ENCODE measurements at regions not wholly inside any gene's neighbourhood (a gene's known extent, or its start where the extent isn't known, plus 50 kb on each side); places are given as distances from the start of the nearest gene placed in this dataset.

- DNase-seq, result no peak
Measured at GRCh38 chr2:105617631-105618350, 126.9 kb upstream of the NCK2 start.

GRCh38 chr2:105615305-105615704 lies 129.4 kb upstream of the NCK2 start:
- DNase-seq, result no peak

DNA sequence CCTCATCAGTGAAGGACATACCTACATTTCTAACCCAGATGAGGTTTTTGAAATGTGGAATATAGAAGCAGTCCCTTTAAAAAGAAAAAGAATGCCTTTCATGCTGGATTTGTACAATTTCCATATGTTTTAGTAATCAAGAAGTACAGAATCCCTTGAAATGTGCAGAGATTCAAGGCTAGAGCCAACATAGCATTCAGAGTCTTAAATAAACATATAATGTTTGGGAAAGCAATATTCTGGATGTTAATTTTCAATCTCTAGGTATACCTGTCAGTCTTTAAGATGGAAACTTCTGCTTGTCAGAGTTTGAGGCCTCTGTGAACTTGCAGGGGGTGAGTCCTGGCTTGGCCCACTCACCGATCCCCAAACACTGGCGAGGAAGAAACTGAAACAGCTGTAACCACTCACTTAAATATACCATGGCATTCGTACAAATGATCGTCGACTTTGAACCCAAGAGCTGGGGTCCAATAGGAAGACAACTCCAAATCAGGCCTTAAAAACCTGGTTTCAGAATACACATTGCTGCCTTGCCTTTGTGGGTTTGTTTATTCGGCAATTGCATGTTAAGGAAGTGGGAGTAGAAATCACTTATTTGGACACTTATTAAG lies 132.8 kb upstream of the NCK2 start:
- no peak for DNase-seq

GRCh38 chr2:105611333-105611637 lies 133.4 kb upstream of the NCK2 start:
- no peak for DNase-seq

- no peak for DNase-seq
Measured at GRCh38 chr2:105610576-105611332, 134.0 kb upstream of the NCK2 start.

DNA sequence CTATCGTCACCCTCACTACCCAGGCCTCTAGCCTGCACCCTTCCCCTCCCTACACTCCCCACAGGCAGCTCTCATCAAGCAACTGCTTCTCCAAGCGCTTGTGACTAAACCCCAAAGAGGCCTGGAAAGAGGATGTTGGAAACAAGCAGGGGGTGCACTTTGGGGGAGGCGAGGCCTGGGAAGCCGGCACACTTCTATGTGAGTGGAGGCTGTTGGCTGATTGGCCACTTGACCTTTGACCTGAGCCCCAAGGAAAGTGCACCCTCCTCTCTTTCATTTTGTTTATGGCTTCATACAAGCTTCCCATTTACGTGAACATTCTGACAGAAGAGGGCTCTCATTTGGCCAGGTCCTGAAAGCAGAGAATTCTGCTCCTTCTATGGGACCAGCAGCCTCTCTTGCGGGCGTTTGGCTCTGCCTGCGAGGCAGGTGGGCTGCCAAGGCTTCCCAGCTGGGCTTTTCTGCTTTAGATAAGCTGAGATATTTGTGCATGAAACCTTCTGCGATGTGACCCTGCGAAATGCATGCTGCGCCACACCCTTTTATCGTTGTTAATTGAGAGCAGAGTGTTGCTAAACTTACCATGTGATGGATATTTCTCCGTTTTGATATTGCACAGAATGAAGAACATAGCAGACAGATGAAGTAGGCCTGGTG lies 134.8 kb upstream of the NCK2 start:
- no peak for DNase-seq

- no peak for DNase-seq
Measured at GRCh38 chr2:105607920-105608504, 136.7 kb upstream of the NCK2 start.

DNA sequence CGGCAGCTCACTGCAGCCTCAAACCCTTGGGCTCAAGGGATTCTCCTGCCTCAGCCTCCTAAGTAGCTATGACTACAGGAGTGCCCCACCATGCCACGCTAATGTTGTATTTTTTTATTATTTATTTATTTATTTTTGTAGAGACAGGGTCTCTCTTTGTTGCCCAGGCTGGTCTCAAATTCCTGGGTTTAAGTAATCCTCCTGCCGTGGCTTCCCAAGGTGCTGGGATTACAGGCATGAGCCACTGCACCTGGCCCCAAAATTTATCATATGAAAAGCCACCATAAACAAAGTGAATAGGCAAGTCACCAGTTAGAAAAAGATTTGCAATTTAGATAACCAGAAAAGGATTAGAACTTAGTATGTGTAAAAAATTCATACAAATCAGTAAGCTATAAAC lies 138.6 kb upstream of the NCK2 start:
- no peak for DNase-seq

DNA sequence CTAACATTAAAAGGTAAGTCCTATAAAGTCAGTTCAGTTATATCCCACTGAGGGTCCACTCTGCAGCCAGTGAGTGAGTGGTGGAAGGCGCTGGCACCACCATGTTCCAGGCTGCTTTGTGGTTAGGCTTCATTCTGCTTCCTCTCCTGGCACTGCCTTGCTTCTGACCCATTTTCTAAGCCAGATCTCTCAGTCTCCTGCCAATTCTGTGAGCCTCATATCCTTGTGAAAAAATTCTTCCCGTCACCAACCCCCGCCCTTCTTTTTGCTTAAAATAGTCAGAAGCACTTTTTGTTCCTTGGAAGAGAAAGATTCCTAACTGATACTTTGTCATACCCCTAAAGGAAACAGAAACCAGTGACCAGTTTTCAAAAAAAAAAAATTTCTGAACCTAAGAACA lies 139.8 kb upstream of the NCK2 start:
- no peak for DNase-seq

DNA sequence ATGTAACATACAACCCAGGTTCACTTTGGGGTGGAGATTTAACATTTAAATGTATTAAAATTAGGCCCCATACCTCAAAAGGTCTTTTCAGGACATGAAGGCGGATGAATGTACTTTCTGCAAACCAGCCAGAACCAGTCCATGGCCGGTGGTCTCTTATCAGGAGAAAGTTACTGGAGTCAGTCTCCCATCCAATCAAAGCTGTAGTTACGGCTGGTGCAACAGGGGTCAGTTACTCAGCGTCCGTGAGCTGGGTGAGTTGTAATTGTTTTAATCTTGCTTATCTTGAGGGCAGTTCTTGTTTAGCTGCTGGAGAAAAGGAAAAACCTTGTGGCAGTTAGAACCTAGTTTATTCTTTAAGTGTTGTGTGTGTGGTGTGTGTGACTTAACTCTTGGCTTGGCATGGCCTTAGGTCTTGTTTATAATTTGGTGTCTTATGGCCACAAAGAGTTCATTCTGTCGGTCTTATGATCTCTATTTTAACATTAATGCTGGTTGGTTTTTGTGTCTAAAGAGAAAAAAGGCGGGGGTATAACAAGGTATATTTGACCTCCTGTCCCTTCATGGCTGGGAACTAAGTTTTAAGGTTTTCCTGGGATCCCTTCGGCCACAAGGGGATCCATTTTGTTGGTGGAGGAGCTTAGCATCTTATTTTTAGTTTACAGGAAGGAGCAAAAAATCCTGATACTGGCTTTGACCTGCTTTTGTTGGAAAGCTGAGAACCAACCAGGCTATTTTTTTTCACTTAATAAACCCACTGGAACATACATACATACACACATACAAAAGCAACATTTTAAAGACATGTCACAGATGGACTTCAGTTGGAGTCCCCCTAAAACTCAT lies 143.5 kb upstream of the NCK2 start:
- DNase-seq, result no peak

DNA sequence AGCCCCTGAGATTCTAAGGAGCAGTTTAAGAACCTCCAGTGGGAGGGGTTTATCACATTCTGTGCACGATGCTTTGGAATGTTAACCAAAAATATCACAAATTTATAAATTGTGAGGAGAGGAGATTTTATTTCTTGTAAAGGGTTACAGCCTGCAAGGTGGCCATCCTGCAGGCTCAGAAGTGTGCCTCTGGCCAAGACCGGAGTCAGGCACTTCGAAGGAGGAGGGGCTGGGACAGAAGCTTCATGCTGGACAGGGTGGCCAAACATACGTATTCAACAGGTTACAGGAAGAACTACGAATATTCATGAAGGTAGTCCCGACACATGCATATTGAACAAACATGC lies 144.1 kb upstream of the NCK2 start:
- no peak for DNase-seq

DNA sequence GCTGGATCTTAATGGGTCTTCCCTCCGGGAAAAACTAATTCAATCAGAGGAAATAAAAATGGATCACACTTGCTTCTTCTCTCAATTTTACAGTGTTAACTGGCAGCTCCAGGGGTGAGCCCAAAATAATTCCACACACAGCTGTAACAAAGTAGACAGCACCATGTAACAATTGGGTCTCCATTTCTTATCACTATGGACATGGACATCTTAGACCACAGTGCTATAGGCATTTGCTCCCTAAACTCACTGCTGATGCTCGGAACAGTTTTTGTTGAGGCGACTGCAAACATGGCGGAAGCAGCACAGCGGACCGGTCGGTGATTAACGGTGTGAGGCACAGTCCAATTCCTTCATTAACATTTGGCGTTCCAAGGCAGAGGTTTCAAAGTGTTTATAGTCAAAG lies 144.7 kb upstream of the NCK2 start:
- DNase-seq, result no peak

GRCh38 chr2:105598829-105599698 lies 145.6 kb upstream of the NCK2 start:
- no peak for DNase-seq

GRCh38 chr2:105597806-105598803 lies 146.6 kb upstream of the NCK2 start:
- DNase-seq, result no peak

DNA sequence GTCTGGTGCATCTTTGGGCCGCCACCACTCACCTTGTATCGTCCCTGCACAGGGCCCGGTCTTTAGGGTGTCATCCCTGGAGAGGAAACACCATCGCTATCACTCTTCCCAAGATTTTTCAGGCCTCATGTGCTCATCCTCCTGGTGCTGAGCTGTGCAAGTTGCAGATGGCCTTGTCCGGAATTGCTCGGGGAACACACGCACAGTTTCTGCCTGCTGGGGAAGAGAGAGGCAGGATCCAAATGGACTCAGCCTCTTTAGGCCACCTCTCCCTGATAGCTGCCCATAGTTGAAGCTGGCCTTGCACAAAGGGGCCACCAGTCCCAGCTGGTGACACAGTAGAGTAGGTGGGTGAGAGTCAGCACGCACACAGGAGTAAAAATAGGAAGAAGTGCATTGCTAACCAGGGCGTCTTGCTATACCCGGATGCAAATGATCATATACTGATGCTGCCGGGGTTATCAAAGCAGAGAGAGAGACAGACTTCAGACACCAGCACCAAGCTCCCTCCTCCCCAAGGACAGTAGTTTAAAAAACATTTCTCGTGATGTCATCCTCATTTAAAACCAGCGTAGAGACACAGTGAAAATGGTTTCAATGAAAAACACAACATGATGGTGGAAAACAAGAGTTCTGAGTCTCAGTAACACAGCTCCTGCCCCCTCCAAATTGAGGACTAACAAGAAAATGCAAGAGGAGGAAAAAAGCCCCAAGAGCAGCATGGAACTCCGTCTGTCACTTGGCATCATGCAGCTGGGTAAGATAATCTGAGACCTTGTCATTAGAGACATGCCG lies 147.5 kb upstream of the NCK2 start:
- DNase-seq, result no peak

DNA sequence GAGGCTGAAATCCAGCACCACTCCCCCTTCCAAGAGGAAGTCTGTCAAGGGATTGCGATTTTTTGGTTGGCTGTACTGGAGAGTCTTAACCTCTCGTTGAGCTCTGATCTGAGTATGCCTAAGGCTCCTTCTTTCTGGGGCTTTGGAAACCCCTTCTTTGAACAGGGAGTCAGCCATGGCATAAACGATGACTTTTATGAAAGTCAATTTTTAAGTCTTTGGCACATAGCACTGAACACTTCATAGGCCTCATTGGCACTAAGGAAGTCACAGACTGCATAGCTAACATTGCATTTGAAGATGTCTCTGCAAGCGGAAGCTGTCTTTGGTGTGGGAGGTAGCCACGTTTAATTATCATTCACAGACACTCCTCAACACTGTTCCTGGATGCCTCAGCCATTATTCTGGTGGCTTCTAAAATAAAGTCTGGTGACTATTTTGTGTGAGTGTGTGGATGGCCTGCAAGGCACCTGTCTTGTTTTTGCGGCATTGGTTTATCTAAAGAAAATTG lies 148.2 kb upstream of the NCK2 start:
- no peak for DNase-seq

DNA sequence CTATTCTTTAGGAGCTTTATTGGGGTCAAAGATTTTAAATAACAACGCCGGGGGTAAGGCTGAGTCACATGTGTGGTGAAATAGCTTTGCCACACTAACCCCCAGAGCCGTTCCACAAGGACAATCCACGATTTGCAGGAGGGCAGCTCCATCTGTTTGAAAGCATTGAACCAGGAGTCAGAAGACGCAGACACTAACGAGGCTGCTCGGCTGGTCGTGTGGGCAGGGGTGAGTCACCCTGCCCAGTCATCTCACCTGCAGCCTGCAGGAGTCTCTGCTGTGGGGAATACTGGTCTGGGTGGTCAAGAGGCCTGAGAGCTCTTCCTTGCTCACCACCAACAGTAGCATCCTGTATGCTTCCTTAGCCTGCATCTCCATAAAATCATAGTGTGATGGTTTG lies 149.2 kb upstream of the NCK2 start:
- no peak for DNase-seq

DNA sequence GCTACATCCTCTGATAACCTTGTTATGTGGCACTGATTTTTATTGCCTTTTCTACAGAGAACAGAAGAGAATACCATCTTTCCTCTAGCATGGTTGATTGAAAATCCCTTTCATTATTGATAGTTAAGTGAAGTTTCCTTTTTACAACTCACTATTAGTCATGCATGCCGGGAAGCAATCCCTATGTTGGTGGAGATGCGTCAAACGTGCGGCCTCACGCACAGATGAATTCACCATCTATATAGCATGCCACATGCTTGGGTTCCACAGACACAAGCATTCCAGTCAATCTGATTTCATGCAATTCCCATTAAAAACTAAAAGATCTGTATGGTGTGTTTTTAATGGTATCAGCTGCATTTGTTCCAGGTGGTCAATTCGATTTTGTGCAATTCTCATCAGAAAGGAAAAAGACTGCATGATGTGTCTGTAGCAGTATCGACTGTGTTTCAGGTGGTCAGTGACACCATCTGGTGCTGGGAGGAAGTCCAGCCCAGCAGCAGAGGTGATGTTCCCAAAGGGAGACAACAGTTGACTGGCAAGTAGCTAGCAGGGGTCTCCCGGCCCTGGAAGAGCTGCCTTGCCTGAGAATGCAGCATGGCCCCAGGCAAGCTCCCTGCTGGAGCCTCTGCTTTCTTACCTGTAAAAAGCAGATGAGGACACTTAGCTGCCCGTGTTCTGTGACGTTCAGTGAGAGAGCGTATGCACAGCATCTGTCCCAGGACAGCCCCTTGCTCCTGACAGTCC lies 151.3 kb upstream of the NCK2 start:
- no peak for DNase-seq
